ENCODE measurements at regions not wholly inside any gene's neighbourhood (a gene's known extent, or its start where the extent isn't known, plus 50 kb on each side); places are given as distances from the start of the nearest gene placed in this dataset.
"Not testable (repeated sequence)": the region's sequence is repeated elsewhere in the genome, so short reads cannot be mapped to it uniquely, and the experiment has no call there.

GRCh38 chr11:39462506-39462905, 1996.9 kb downstream of the LRRC4C start:
- DNase-seq: no peak

- no peak for DNase-seq
Measured at GRCh38 chr11:39461066-39461465, 1998.4 kb downstream of the LRRC4C start.

GRCh38 chr11:39459606-39460005, 1999.8 kb downstream of the LRRC4C start:
- DNase-seq: no peak

GRCh38 chr11:39458481-39458880, 2001.0 kb downstream of the LRRC4C start:
- DNase-seq: no peak

- DNase-seq: no peak
Measured at GRCh38 chr11:39443424-39444022, 2015.9 kb downstream of the LRRC4C start.

- no peak for DNase-seq
Measured at GRCh38 chr11:39442177-39442576, 2017.3 kb downstream of the LRRC4C start.

GRCh38 chr11:39435641-39436040, 2023.8 kb downstream of the LRRC4C start:
- DNase-seq: no peak

GRCh38 chr11:39434466-39434865, 2025.0 kb downstream of the LRRC4C start:
- DNase-seq: no peak

GRCh38 chr11:39432929-39433328, 2026.5 kb downstream of the LRRC4C start:
- no peak for DNase-seq

GRCh38 chr11:39425226-39425625, 2034.2 kb downstream of the LRRC4C start:
- no peak for DNase-seq

- no peak for DNase-seq
Measured at GRCh38 chr11:39412117-39412516, 2047.3 kb downstream of the LRRC4C start.

GRCh38 chr11:39385911-39386310, 2073.5 kb downstream of the LRRC4C start:
- no peak for DNase-seq

- no peak for DNase-seq
Measured at GRCh38 chr11:39374963-39375698, 2084.3 kb downstream of the LRRC4C start.

- no peak for DNase-seq
Measured at GRCh38 chr11:39367534-39367933, 2091.9 kb downstream of the LRRC4C start.

GRCh38 chr11:39365809-39366436, 2093.5 kb downstream of the LRRC4C start:
- DNase-seq: no peak

GRCh38 chr11:39363571-39363970, 2095.9 kb downstream of the LRRC4C start:
- DNase-seq: no peak

- DNase-seq: no peak
Measured at GRCh38 chr11:39361557-39361956, 2097.9 kb downstream of the LRRC4C start.

GRCh38 chr11:39345834-39346442, 2113.5 kb downstream of the LRRC4C start:
- DNase-seq: no peak

GRCh38 chr11:39341461-39341860, 2118.0 kb downstream of the LRRC4C start:
- DNase-seq: no peak

GRCh38 chr11:39333006-39333405, 2126.4 kb downstream of the LRRC4C start:
- not testable (repeated sequence) for DNase-seq

- no peak for DNase-seq
Measured at GRCh38 chr11:39327302-39327701, 2132.2 kb downstream of the LRRC4C start.

GRCh38 chr11:39311888-39312287, 2147.6 kb downstream of the LRRC4C start:
- not testable (repeated sequence) for DNase-seq

- no peak for DNase-seq
Measured at GRCh38 chr11:39304586-39304985, 2154.9 kb downstream of the LRRC4C start.

- DNase-seq: no peak
Measured at GRCh38 chr11:39294648-39295047, 2164.8 kb downstream of the LRRC4C start.
